Fibroblast of lung (primary cell): ENCODE measurements at regions not wholly inside any gene's neighbourhood (a gene's known extent, or its start where the extent isn't known, plus 50 kb on each side); places are given as distances from the start of the nearest gene placed in this dataset.

ENCODE experiments used
- DNase-seq, 2 donors: peaks; one replicate each; pipeline versions ENCODE4 v3.0.0 to v3.0.0-alpha.2; 2010; ENCODE audit warnings: low read depth in 2 of 2
- H2AFZ ChIP-seq: 2 replicates; pipeline ENCODE4 v1.5.1; 2012; ENCODE audit warnings: low read length, control low read depth, inconsistent platforms
- H3K27ac ChIP-seq: 2 replicates; pipeline ENCODE4 v1.5.1; 2011; ENCODE audit warnings: low read length, control low read depth; ENCODE audit not compliant: insufficient read depth
- H3K27me3 ChIP-seq: 2 replicates; pipeline ENCODE4 v1.5.1; 2011; ENCODE audit warnings: mild to moderate bottlenecking, low read length; ENCODE audit not compliant: control insufficient read depth, insufficient read depth
- H3K36me3 ChIP-seq: 2 replicates; pipeline ENCODE4 v1.5.1; 2011; ENCODE audit warnings: low read length; ENCODE audit not compliant: control insufficient read depth, insufficient read depth
- H3K4me1 ChIP-seq: 2 replicates; pipeline ENCODE4 v1.5.1; 2011; ENCODE audit warnings: low read length; ENCODE audit not compliant: control insufficient read depth, insufficient read depth; ENCODE audit errors: extremely low read depth
- H3K4me2 ChIP-seq: 2 replicates; pipeline ENCODE4 v1.5.1; 2011; ENCODE audit warnings: low read length, control low read depth; ENCODE audit not compliant: insufficient read depth; ENCODE audit errors: extremely low read depth
- H3K4me3 ChIP-seq, 4 experiments: fragments of 200-600 bp in 1 of 4; sonication (generic) in 1 of 4; replicated peaks in 1 of 4; 2 replicates each; pipeline ENCODE4 v1.5.1; 2011 to 2016; ENCODE audit warnings: low read length in 4 of 4, low read depth in 3 of 4, mild to moderate bottlenecking in 3 of 4, control low read depth in 2 of 4, inconsistent platforms in 1 of 4, mixed read lengths in 1 of 4; ENCODE audit not compliant: insufficient read depth in 1 of 4; ENCODE audit errors: control extremely low read depth in 1 of 4
- H3K79me2 ChIP-seq: 2 replicates; pipeline ENCODE4 v1.5.1; 2012; ENCODE audit warnings: mild to moderate bottlenecking, low read length, inconsistent platforms; ENCODE audit not compliant: control insufficient read depth, insufficient read depth
- H3K9ac ChIP-seq: 2 replicates; pipeline ENCODE4 v1.5.1; 2011; ENCODE audit warnings: mild to moderate bottlenecking, low read length, control low read depth; ENCODE audit not compliant: insufficient read depth
- H3K9me3 ChIP-seq: 2 replicates; pipeline ENCODE4 v1.5.1; 2012; ENCODE audit warnings: low read depth, low read length; ENCODE audit not compliant: control insufficient read depth, insufficient read depth
- H4K20me1 ChIP-seq: 2 replicates; pipeline ENCODE4 v1.5.1; 2011; ENCODE audit warnings: low read length; ENCODE audit not compliant: control insufficient read depth, insufficient read depth; ENCODE audit errors: extremely low read depth
- EZH2 ChIP-seq: IDR thresholded peaks from 2 replicates; pipeline ENCODE4 v1.5.1; 2012; ENCODE audit warnings: low read length, control low read depth, mild to moderate bottlenecking; ENCODE audit errors: missing control alignments
- TF ChIP-seq, protein P1 (sequence below), 2 donors: IDR thresholded peaks in 1 of 2; conservative IDR thresholded peaks in 1 of 2; 1 replicate in 1 of 2; 2 replicates in 1 of 2; pipeline ENCODE4 v1.5.1; 2011 to 2012; ENCODE audit warnings: low read length in 2 of 2, control low read depth in 1 of 2, inconsistent platforms in 1 of 2, low read depth in 1 of 2, mild to moderate bottlenecking in 1 of 2

DNA sequence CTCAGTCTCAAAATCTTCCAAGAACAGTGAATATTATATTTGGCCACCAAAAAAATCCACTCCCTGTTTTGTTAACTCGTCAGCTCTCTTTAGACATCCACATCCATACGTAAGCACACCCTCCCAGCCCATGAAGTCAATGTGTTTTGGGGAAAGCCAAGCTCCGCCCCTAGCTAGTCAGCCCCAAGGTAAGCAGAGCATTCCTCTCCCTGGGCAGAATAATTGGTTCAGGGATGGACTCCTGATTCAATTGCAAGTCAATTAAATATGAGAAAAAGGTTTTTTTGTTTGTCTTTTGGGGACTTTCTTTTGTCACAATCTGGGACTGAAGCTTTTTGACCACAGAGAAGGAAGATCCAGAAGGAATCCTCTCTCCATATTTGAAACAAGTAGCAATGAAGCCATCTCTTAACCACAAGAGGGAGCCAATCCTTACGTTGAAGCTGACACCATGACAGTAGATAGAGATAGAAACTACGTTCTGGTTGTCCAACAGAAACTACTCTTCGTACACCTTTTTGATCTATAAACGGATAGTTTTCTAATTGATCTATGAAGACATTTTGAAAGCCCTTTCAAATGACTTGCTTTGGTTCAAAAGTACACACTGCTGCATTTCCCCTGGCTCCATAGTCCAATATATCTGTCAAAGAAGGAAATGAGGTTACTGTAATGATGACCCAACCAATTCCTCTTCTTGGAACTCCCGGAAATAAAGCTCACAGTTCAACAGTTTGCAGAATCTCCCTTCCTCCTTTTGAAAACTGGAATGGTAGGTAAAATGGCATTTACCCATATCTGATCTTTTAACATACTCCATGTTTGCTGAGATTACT is 166.4 kb downstream of the TLE1 start:
- DNase-seq: peak; percentile 57 to 82
- Histone ChIP-seq H3K9ac (no peak overlapping the region), H3K36me3 (no peaks in the 10 kb centered on the region), H3K79me2 (no peaks in the 10 kb centered on the region), H2AFZ (no peak overlapping the region), H3K27me3 (no peaks in the 10 kb centered on the region), H3K4me2 (no peak overlapping the region), H3K9me3 (no peaks in the 10 kb centered on the region), H3K27ac (no peak overlapping the region), H4K20me1 (no peaks in the 10 kb centered on the region), H3K4me1 (no peaks in the 10 kb centered on the region), H3K4me3 (no peak overlapping the region)
- TF ChIP-seq, protein P1, sequence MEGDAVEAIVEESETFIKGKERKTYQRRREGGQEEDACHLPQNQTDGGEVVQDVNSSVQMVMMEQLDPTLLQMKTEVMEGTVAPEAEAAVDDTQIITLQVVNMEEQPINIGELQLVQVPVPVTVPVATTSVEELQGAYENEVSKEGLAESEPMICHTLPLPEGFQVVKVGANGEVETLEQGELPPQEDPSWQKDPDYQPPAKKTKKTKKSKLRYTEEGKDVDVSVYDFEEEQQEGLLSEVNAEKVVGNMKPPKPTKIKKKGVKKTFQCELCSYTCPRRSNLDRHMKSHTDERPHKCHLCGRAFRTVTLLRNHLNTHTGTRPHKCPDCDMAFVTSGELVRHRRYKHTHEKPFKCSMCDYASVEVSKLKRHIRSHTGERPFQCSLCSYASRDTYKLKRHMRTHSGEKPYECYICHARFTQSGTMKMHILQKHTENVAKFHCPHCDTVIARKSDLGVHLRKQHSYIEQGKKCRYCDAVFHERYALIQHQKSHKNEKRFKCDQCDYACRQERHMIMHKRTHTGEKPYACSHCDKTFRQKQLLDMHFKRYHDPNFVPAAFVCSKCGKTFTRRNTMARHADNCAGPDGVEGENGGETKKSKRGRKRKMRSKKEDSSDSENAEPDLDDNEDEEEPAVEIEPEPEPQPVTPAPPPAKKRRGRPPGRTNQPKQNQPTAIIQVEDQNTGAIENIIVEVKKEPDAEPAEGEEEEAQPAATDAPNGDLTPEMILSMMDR (conservative IDR thresholded peaks at IDR 0.05 in 1 of 2, IDR thresholded peaks at IDR 0.05 in 1 of 2; ENCODE audit: low read depth in 1 of 2, low read length in 2 of 2): peak; percentile 61 to 64
- TF ChIP-seq EZH2: no peak

- H4K20me1 ChIP-seq: no peaks in the 10 kb centered on the region
- no peaks in the 10 kb centered on the region for H3K79me2 ChIP-seq
- H2AFZ ChIP-seq: no peak overlapping the region
- H3K9ac ChIP-seq: no peak overlapping the region
- TF ChIP-seq EZH2: no peak
- no peaks in the 10 kb centered on the region for H3K9me3 ChIP-seq
- no peak overlapping the region for H3K4me3 ChIP-seq
- no peaks in the 10 kb centered on the region for H3K27me3 ChIP-seq
- H3K4me2 ChIP-seq: no peak overlapping the region
- H3K4me1 ChIP-seq: no peaks in the 10 kb centered on the region
- no peak overlapping the region for H3K27ac ChIP-seq
- H3K36me3 ChIP-seq: no peaks in the 10 kb centered on the region
- DNase-seq: no peak
These were observed 167.5 kb downstream of the TLE1 start for GRCh38 chr9:81521892-81522291.

DNA sequence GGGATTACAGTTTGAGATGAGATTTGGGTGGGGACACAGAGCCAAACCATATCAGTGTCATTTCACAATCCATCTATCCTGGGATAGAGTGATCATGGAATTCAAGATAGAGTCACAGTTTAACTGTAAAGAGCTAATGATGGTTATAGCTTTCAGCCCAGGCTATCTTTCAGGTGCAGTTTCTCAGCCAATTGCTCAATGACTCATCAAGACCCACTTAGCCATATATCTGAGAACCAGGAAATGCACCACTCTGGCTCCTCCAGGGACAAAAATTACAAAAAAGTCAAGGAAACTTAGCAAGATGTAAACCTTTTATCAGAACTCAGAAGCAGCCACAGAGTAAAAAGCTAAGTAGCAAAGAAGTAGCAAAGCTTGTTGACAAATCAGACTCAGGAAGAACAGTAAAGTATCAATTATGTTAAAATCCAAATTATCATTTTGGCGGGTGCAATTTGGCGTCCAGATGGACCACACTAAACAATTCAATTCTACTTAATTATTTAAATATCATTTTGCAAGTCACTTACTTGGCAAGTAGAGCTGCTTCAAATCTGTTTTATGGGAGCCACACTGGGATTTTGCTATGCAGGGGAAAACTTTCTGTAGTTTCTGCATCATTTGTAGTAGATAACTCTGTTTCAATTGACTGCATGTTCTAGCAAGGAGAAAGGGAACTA is 169.4 kb downstream of the TLE1 start:
- H3K27ac ChIP-seq: no peak overlapping the region
- DNase-seq: peak in 1 of 2 donors; percentile 29
- H3K79me2 ChIP-seq: no peaks in the 10 kb centered on the region
- H3K36me3 ChIP-seq: no peaks in the 10 kb centered on the region
- H3K4me1 ChIP-seq: no peaks in the 10 kb centered on the region
- no peaks in the 10 kb centered on the region for H4K20me1 ChIP-seq
- no peaks in the 10 kb centered on the region for H3K27me3 ChIP-seq
- no peak for TF ChIP-seq EZH2
- TF ChIP-seq, protein P1 (conservative IDR thresholded peaks at IDR 0.05 in 1 of 2, IDR thresholded peaks at IDR 0.05 in 1 of 2; ENCODE audit: low read depth in 1 of 2, low read length in 2 of 2): no peak
- no peak overlapping the region for H3K4me2 ChIP-seq
- H3K9ac ChIP-seq: no peak overlapping the region
- no peaks in the 10 kb centered on the region for H3K9me3 ChIP-seq
- H3K4me3 ChIP-seq: no peak overlapping the region
- no peak overlapping the region for H2AFZ ChIP-seq
